Gastrocnemius medialis (tissue), 4 donors: ENCODE measurements at regions not wholly inside any gene's neighbourhood (a gene's known extent, or its start where the extent isn't known, plus 50 kb on each side); places are given as distances from the start of the nearest gene placed in this dataset.

Experiments
- POLR2A ChIP-seq, 2 donors: fragments of 450-650 bp; IDR thresholded peaks; one replicate each; pipeline ENCODE4 v1.6.1; 2017; ENCODE audit warnings: antibody characterized with exemption in 2 of 2, mild to moderate bottlenecking in 2 of 2, moderate library complexity in 2 of 2
- TF ChIP-seq, protein P1 (sequence below), 5 experiments: fragments of 450-650 bp in 3 of 5; fragments of 200-600 bp in 2 of 5; sonication (generic) in 2 of 5; IDR thresholded peaks in 4 of 5; conservative IDR thresholded peaks in 1 of 5; 1 replicate in 4 of 5; 2 replicates in 1 of 5; pipeline ENCODE4 v1.5.1; 2016 to 2019; ENCODE audit warnings: antibody characterized with exemption in 5 of 5, mild to moderate bottlenecking in 3 of 5, moderate library complexity in 3 of 5

DNA sequence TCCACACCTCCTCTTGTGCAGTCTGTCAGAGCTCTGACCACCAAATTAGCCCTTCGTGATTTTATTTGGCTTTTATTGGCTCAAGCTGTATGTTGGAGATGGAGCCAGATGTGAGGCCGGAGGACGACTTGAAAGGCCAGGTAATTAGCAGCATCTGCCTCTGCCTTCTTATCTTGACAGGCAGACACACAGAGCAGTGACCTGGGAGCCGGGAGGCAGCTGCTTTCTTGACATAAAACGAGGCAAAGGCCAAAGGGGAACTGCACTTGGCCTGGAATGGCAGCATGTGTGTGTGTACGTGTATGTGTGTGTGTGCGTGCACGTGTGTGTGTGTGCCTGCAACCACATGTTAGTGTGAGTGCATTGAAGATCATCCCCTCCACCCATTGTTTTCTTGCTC, 56.9 kb upstream of the BRD7 start:
- TF ChIP-seq, protein P1, sequence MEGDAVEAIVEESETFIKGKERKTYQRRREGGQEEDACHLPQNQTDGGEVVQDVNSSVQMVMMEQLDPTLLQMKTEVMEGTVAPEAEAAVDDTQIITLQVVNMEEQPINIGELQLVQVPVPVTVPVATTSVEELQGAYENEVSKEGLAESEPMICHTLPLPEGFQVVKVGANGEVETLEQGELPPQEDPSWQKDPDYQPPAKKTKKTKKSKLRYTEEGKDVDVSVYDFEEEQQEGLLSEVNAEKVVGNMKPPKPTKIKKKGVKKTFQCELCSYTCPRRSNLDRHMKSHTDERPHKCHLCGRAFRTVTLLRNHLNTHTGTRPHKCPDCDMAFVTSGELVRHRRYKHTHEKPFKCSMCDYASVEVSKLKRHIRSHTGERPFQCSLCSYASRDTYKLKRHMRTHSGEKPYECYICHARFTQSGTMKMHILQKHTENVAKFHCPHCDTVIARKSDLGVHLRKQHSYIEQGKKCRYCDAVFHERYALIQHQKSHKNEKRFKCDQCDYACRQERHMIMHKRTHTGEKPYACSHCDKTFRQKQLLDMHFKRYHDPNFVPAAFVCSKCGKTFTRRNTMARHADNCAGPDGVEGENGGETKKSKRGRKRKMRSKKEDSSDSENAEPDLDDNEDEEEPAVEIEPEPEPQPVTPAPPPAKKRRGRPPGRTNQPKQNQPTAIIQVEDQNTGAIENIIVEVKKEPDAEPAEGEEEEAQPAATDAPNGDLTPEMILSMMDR (IDR thresholded peaks at IDR 0.05 in 4 of 5, conservative IDR thresholded peaks at IDR 0.05 in 1 of 5), result no peak
- no peak for TF ChIP-seq POLR2A (IDR thresholded peaks at IDR 0.05)
